GM19455 (cell line): ENCODE measurements at regions not wholly inside any gene's neighbourhood (a gene's known extent, or its start where the extent isn't known, plus 50 kb on each side); places are given as distances from the start of the nearest gene placed in this dataset.
"Not testable (repeated sequence)": the region's sequence is repeated elsewhere in the genome, so short reads cannot be mapped to it uniquely, and the experiment has no call there.

ENCODE experiments used
- ATAC-seq: cut with Tn5 transposase; IDR thresholded peaks from one replicate; pipeline ENCODE4 v1.9.1; 2021; ENCODE audit not compliant: unreplicated experiment

GRCh38 chr7:23931633-23932032 is 221.6 kb downstream of the STK31 start:
- ATAC-seq, result no peak

GRCh38 chr7:23938215-23938614 is 228.2 kb downstream of the STK31 start:
- ATAC-seq, result no peak

- ATAC-seq, result peak; percentile 66
Observed at GRCh38 chr7:23938937-23939552, 229.0 kb downstream of the STK31 start.

- ATAC-seq, result not testable (repeated sequence)
Observed at GRCh38 chr7:23939747-23940146, 229.7 kb downstream of the STK31 start.

GRCh38 chr7:23941551-23941950 is 231.5 kb downstream of the STK31 start:
- ATAC-seq, result no peak

GRCh38 chr7:23942032-23942431 is 232.0 kb downstream of the STK31 start:
- no peak for ATAC-seq

GRCh38 chr7:23944131-23944530 is 234.1 kb downstream of the STK31 start:
- ATAC-seq, result no peak

- no peak for ATAC-seq
Observed at GRCh38 chr7:23945472-23945871, 235.5 kb downstream of the STK31 start.

GRCh38 chr7:23955145-23955544 is 245.1 kb downstream of the STK31 start:
- no peak for ATAC-seq

GRCh38 chr7:23955600-23956149 is 245.7 kb downstream of the STK31 start:
- no peak for ATAC-seq

GRCh38 chr7:23956772-23957576 is 247.0 kb downstream of the STK31 start:
- no peak for ATAC-seq

GRCh38 chr7:23959821-23960220 is 249.8 kb downstream of the STK31 start:
- ATAC-seq, result no peak

GRCh38 chr7:23960361-23960760 is 250.3 kb downstream of the STK31 start:
- ATAC-seq, result no peak

- no peak for ATAC-seq
Observed at GRCh38 chr7:23963461-23964165, 253.6 kb downstream of the STK31 start.

GRCh38 chr7:23964715-23965114 is 254.7 kb downstream of the STK31 start:
- no peak for ATAC-seq

- no peak for ATAC-seq
Observed at GRCh38 chr7:23965296-23965695, 255.3 kb downstream of the STK31 start.

GRCh38 chr7:23966941-23967340 is 256.9 kb downstream of the STK31 start:
- no peak for ATAC-seq

- ATAC-seq, result no peak
Observed at GRCh38 chr7:23967949-23968599, 258.1 kb downstream of the STK31 start.

GRCh38 chr7:23968791-23969190 is 258.8 kb downstream of the STK31 start:
- ATAC-seq, result no peak

GRCh38 chr7:23969443-23969842 is 259.4 kb downstream of the STK31 start:
- no peak for ATAC-seq

GRCh38 chr7:23970193-23970592 is 260.2 kb downstream of the STK31 start:
- no peak for ATAC-seq
